ENCODE measurements at regions not wholly inside any gene's neighbourhood (a gene's known extent, or its start where the extent isn't known, plus 50 kb on each side); places are given as distances from the start of the nearest gene placed in this dataset.

DNA sequence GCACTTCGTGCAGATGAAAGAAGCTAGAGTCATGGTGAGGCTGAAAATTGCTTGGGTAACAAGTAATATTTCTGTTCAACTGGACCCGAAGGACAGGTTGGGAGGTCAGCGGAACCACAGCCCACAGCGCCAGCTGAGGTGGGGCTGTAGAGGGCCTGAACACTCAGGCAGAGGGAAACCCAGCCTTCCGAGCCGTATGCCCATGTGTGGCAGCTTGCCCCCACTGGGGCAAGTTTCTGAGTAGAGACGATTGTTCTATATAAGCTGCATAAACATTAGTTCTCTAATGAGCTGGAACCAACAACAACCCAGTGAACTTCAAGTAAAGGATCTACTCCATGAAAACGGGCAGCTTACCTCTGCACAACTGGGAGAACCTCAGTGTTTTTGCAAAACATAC, 58.4 kb upstream of the TNS3 start:
- intact Hi-C loops (cut with micrococcal nuclease; ENCODE audit: unreplicated experiment), result no loop called here
- no peak for TF ChIP-seq EZH2phosphoT487 (IDR thresholded peaks at IDR 0.05; ENCODE audit: borderline replicate concordance, low read depth, low read length)
- TF ChIP-seq, protein P1, sequence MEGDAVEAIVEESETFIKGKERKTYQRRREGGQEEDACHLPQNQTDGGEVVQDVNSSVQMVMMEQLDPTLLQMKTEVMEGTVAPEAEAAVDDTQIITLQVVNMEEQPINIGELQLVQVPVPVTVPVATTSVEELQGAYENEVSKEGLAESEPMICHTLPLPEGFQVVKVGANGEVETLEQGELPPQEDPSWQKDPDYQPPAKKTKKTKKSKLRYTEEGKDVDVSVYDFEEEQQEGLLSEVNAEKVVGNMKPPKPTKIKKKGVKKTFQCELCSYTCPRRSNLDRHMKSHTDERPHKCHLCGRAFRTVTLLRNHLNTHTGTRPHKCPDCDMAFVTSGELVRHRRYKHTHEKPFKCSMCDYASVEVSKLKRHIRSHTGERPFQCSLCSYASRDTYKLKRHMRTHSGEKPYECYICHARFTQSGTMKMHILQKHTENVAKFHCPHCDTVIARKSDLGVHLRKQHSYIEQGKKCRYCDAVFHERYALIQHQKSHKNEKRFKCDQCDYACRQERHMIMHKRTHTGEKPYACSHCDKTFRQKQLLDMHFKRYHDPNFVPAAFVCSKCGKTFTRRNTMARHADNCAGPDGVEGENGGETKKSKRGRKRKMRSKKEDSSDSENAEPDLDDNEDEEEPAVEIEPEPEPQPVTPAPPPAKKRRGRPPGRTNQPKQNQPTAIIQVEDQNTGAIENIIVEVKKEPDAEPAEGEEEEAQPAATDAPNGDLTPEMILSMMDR (conservative IDR thresholded peaks at IDR 0.05; ENCODE audit: low read length), result no peak
- H3K4me3 ChIP-seq (ENCODE audit: low read depth, low read length, poor library complexity, severe bottlenecking), result no peak overlapping the region
- H3K36me3 ChIP-seq (ENCODE audit: insufficient read depth, low read length), result no peaks in the 10 kb centered on the region; the same call in 1 of the 2 replicates
- no peak for DNase-seq (ENCODE audit: low spot score)
- ChIA-PET POLR2A (interaction anchor here (0.6 to 1.6 kb wide), 7 partner anchors 13 to 144 kb away, joined by 3 to 9 read pairs (median 4); no protein-coding TSS in a partner anchor), CTCF (ENCODE audit: unreplicated experiment) (interaction anchor here (2.4 kb wide), 1 partner anchor 13 kb away, joined by 5 read pairs; no protein-coding TSS in a partner anchor)
- no peaks in the 10 kb centered on the region for H3K79me2 ChIP-seq (ENCODE audit: insufficient read depth, low read depth, low read length)
- no peaks in the 10 kb centered on the region for H4K20me1 ChIP-seq (ENCODE audit: insufficient read depth, low read length)
- H3K9me2 ChIP-seq (ENCODE audit: insufficient read depth, low read length), result no peaks in the 10 kb centered on the region
- no peak overlapping the region for H2AFZ ChIP-seq (ENCODE audit: low read length)
- H3K4me2 ChIP-seq (ENCODE audit: low read length), result no peak overlapping the region
- no TSS peak for BruUV-seq (replicated peaks)
- peaks cover 10% of the 10 kb centered on the region for H3K9me3 ChIP-seq (ENCODE audit: low read length)
- H3K27ac ChIP-seq (ENCODE audit: low read depth, low read length, poor library complexity, severe bottlenecking), result no peak overlapping the region
- H3K4me1 ChIP-seq (ENCODE audit: insufficient read depth, low read length, poor library complexity, severe bottlenecking), result peaks cover 12% of the 10 kb centered on the region

DNA sequence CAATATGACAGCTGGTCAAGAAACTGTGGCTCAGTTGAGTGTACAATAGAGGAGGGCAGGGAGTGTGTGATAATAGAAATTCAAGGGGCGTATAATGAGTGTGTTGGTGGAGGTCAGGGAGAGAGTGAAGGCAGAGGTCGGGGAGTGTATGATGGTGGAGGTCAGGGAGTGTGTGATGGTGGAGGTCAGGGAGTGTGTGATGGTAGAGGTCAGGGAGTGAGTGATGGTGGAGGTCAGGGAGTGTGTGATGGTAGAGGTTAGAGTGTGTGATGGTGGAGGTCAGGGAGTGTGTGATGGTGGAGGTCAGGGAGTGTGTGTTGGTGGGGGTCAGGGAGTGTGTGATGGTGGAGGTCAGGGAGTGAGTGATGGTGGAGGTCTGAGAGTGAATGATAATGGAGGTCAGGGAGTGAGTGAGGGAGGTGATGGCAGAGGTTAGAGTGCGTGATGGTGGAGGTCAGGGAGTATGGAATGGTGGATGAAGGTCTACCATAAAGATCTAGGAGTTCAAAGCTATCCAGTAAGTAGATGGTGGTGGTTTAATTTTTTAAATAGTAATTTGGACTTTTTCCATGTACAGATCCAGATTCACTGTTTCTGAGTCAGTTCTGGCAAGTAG, 57.7 kb upstream of the TNS3 start:
- no peaks in the 10 kb centered on the region; the same call in 1 of the 2 replicates for H3K36me3 ChIP-seq (ENCODE audit: insufficient read depth, low read length)
- no peak overlapping the region for H2AFZ ChIP-seq (ENCODE audit: low read length)
- intact Hi-C loops (cut with micrococcal nuclease; ENCODE audit: unreplicated experiment), result no loop called here
- H4K20me1 ChIP-seq (ENCODE audit: insufficient read depth, low read length), result no peaks in the 10 kb centered on the region
- no peak overlapping the region for H3K4me3 ChIP-seq (ENCODE audit: low read depth, low read length, poor library complexity, severe bottlenecking)
- H3K79me2 ChIP-seq (ENCODE audit: insufficient read depth, low read depth, low read length), result no peaks in the 10 kb centered on the region
- BruUV-seq (replicated peaks), result no TSS peak
- TF ChIP-seq EZH2phosphoT487 (IDR thresholded peaks at IDR 0.05; ENCODE audit: borderline replicate concordance, low read depth, low read length), result no peak
- TF ChIP-seq, protein P1 (conservative IDR thresholded peaks at IDR 0.05; ENCODE audit: low read length), result no peak
- H3K27ac ChIP-seq (ENCODE audit: low read depth, low read length, poor library complexity, severe bottlenecking), result no peak overlapping the region
- no peak overlapping the region for H3K4me2 ChIP-seq (ENCODE audit: low read length)
- peaks cover 10% of the 10 kb centered on the region for H3K9me3 ChIP-seq (ENCODE audit: low read length)
- H3K9me2 ChIP-seq (ENCODE audit: insufficient read depth, low read length), result no peaks in the 10 kb centered on the region
- H3K4me1 ChIP-seq (ENCODE audit: insufficient read depth, low read length, poor library complexity, severe bottlenecking), result peaks cover 12% of the 10 kb centered on the region
- ChIA-PET CTCF (ENCODE audit: unreplicated experiment) (interaction anchor here (1.2 kb wide), 1 partner anchor 11 kb away, joined by 4 read pairs; no protein-coding TSS in a partner anchor), POLR2A (interaction anchor here (0.7 to 1.6 kb wide), 5 partner anchors 8 to 442 kb away, joined by 3 to 9 read pairs (median 4); no protein-coding TSS in a partner anchor)
- DNase-seq (ENCODE audit: low spot score), result no peak

All from OCI-LY7 (cell line).